Endothelial cell of umbilical vein (primary cell): ENCODE measurements at regions not wholly inside any gene's neighbourhood (a gene's known extent, or its start where the extent isn't known, plus 50 kb on each side); places are given as distances from the start of the nearest gene placed in this dataset.

Experiments
- BruUV-seq: library from RNA; stranded (reverse); fragments of 400-500 nt; replicated peaks from 2 replicates; lab custom pipeline; 2021; lab: Mats Ljungman, UMichigan
- CTCF ChIA-PET: fragments of 300-600, 350-600 bp; sonication (Branson Sonifier 250); formaldehyde crosslinking; loops from one replicate; lab custom pipeline; 2021; ENCODE audit warnings: antibody characterized with exemption, inconsistent platforms; lab: Charles Lee
- POLR2A ChIA-PET: fragments of 300-600, 350-600 bp; sonication (Branson Sonifier 250); formaldehyde crosslinking; loops from one replicate; lab custom pipeline; 2021; ENCODE audit warnings: antibody characterized with exemption, inconsistent platforms; lab: Charles Lee
- DNase-seq: peaks from one replicate; pipeline ENCODE4 v3.0.0-alpha.2; 2011; ENCODE audit warnings: low read depth, low spot score
- FAIRE-seq: peaks from 2 replicates; lab custom pipeline; 2011; peaks lifted over from hg19 to GRCh38; lab: Jason Lieb, UNC
- H2AFZ ChIP-seq: 2 replicates; pipeline ENCODE4 v1.6.0; 2012; ENCODE audit warnings: low read depth, low read length, control low read depth, inconsistent platforms
- H3K27ac ChIP-seq: 2 replicates; pipeline ENCODE4 v1.5.1; 2011; ENCODE audit warnings: low read depth, mild to moderate bottlenecking, control low read depth, low read length, moderate library complexity; ENCODE audit not compliant: insufficient read depth
- H3K27me3 ChIP-seq, 2 experiments: 2 replicates each; pipeline versions ENCODE4 v1.6.0 to v1.6.1; 2011; ENCODE audit warnings: low read length in 2 of 2, mixed read lengths in 1 of 2; ENCODE audit not compliant: control insufficient read depth in 2 of 2, insufficient read depth in 2 of 2
- H3K36me3 ChIP-seq, 2 experiments: 2 replicates in 1 of 2; 3 replicates in 1 of 2; pipeline ENCODE4 v1.5.1; 2011; ENCODE audit warnings: low read length in 2 of 2, mild to moderate bottlenecking in 1 of 2, moderate library complexity in 1 of 2; ENCODE audit not compliant: control insufficient read depth in 2 of 2, insufficient read depth in 2 of 2; ENCODE audit errors: extremely low read depth in 1 of 2
- H3K4me1 ChIP-seq: 3 replicates; pipeline ENCODE4 v1.5.1; 2011; ENCODE audit warnings: mild to moderate bottlenecking, low read length; ENCODE audit not compliant: control insufficient read depth, insufficient read depth; ENCODE audit errors: extremely low read depth
- H3K4me2 ChIP-seq: 2 replicates; pipeline ENCODE4 v1.6.1; 2011; ENCODE audit warnings: low read length, control low read depth, mixed read lengths; ENCODE audit not compliant: insufficient read depth
- H3K4me3 ChIP-seq, 3 experiments: fragments of 200-600 bp in 1 of 3; sonication (generic), shearing (Covaris generic) in 1 of 3; replicated peaks in 1 of 3; 2 replicates each; pipeline ENCODE4 v1.5.1; 2011 to 2016; ENCODE audit warnings: control low read depth in 3 of 3, low read length in 3 of 3, mild to moderate bottlenecking in 2 of 3, inconsistent platforms in 1 of 3, low read depth in 1 of 3, moderate library complexity in 1 of 3; ENCODE audit not compliant: insufficient read depth in 1 of 3
- H3K79me2 ChIP-seq: 2 replicates; pipeline ENCODE4 v1.6.0; 2012; ENCODE audit warnings: low read length, inconsistent platforms; ENCODE audit not compliant: control insufficient read depth, insufficient read depth
- H3K9ac ChIP-seq: replicated peaks from 2 replicates; pipeline ENCODE3; 2011; ENCODE audit warnings: low read length, control low read depth; ENCODE audit not compliant: insufficient read depth; ENCODE audit errors: extremely low read depth
- H3K9me1 ChIP-seq: replicated peaks from 3 replicates; pipeline ENCODE4 v1.6.0; 2011; ENCODE audit warnings: mild to moderate bottlenecking, low read length; ENCODE audit not compliant: control insufficient read depth, insufficient read depth; ENCODE audit errors: extremely low read depth
- H3K9me3 ChIP-seq: replicated peaks from 2 replicates; pipeline ENCODE4 v1.5.1; 2012; ENCODE audit warnings: low read length, inconsistent platforms; ENCODE audit not compliant: control insufficient read depth, insufficient read depth
- H4K20me1 ChIP-seq: replicated peaks from 2 replicates; pipeline ENCODE3; 2011; ENCODE audit warnings: mild to moderate bottlenecking, low read length; ENCODE audit not compliant: control insufficient read depth, insufficient read depth; ENCODE audit errors: extremely low read depth
- EZH2 ChIP-seq: IDR thresholded peaks from 2 replicates; pipeline ENCODE4 v1.6.1; 2012; ENCODE audit warnings: borderline replicate concordance, low read depth, mild to moderate bottlenecking, moderate library complexity, low read length, inconsistent platforms; ENCODE audit not compliant: severe bottlenecking
- FOS ChIP-seq: IDR thresholded peaks from 2 replicates; pipeline ENCODE4 v1.6.1; 2011; ENCODE audit warnings: mild to moderate bottlenecking, low read length, moderate library complexity, borderline replicate concordance; ENCODE audit not compliant: insufficient read depth
- GATA2 ChIP-seq: IDR thresholded peaks from 2 replicates; pipeline ENCODE4 v1.7.0; 2011; ENCODE audit warnings: low read depth, mild to moderate bottlenecking, moderate library complexity, mixed read lengths, low read length; ENCODE audit not compliant: insufficient read length, insufficient read depth
- JUN ChIP-seq: IDR thresholded peaks from 2 replicates; pipeline ENCODE4 v1.6.1; 2011; ENCODE audit warnings: borderline replicate concordance, low read depth; ENCODE audit not compliant: insufficient read length, insufficient read depth
- MYC ChIP-seq: IDR thresholded peaks from one replicate; pipeline ENCODE4 v1.6.1; 2011; ENCODE audit warnings: mild to moderate bottlenecking, low read depth, low read length
- POLR2A ChIP-seq: IDR thresholded peaks from 2 replicates; pipeline ENCODE4 v1.6.1; 2012; ENCODE audit warnings: low read depth, mild to moderate bottlenecking, control low read depth, low read length
- POLR2AphosphoS5 ChIP-seq: IDR thresholded peaks from 2 replicates; pipeline ENCODE4 v1.6.1; 2012; ENCODE audit warnings: low read depth, mild to moderate bottlenecking, control low read depth, low read length, moderate library complexity; ENCODE audit not compliant: insufficient read depth
- dilution Hi-C: fragments of 300-500 bp; cut with MboI; formaldehyde crosslinking; loops from one replicate; pipeline ENCODE4 v1.15.0; 2019; ENCODE audit warnings: low sequenced_read_pairs; ENCODE audit not compliant: extremely low pct_ligation_motif_present
- intact Hi-C: fragments of 100-400 bp; cut with micrococcal nuclease; formaldehyde crosslinking; loops from one replicate; pipeline ENCODE4 v1.10.0; 2022
- TF ChIP-seq, protein P1 (sequence below): IDR thresholded peaks from 2 replicates; pipeline ENCODE4 v1.6.1; 2011; ENCODE audit not compliant: insufficient read depth, insufficient read length
- TF ChIP-seq, protein P2 (sequence below), 2 donors: IDR thresholded peaks; 1 replicate in 1 of 2; 2 replicates in 1 of 2; pipeline ENCODE4 v1.5.1; 2011; ENCODE audit warnings: low read length in 2 of 2, mild to moderate bottlenecking in 2 of 2, moderate library complexity in 2 of 2, control low read depth in 1 of 2, inconsistent platforms in 1 of 2, low read depth in 1 of 2; ENCODE audit not compliant: insufficient read depth in 1 of 2; ENCODE audit errors: extremely low read depth in 1 of 2

DNA sequence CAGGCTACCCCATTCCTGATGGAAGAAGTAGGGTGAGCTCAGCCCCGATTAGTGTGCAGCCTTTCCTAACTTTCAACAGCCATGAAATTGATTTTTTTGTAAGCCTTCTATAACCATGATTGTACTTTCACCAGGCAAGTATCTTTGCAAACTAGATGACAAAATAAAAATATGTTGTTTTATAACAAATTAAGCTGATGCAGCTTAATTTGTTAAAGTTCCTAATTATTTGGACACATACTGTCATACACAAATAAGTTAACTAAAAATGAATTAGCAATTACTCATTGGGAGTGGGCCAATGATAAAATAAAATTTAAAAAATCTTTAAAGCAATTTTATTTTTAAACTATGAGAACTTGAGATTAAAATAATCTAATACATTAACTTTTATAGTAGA is 113.1 kb upstream of the FANCL start:
- Histone ChIP-seq H3K9me3 (no peaks in the 10 kb centered on the region), H2AFZ (no peak overlapping the region), H3K79me2 (no peaks in the 10 kb centered on the region), H3K27me3 (peaks cover 0 to 3% of the 10 kb centered on the region in 2 experiments), H3K4me1 (no peaks in the 10 kb centered on the region), H3K9me1 (no peaks in the 10 kb centered on the region), H3K4me3 (no peak overlapping the region), H3K36me3 (no peaks in the 10 kb centered on the region), H4K20me1 (no peaks in the 10 kb centered on the region), H3K4me2 (no peak overlapping the region), H3K27ac (no peak overlapping the region), H3K9ac (no peak overlapping the region)
- TF ChIP-seq FOS (no peak), EZH2 (no peak), POLR2A (no peak), POLR2AphosphoS5 (no peak), GATA2 (no peak), MYC (no peak), JUN (no peak)
- TF ChIP-seq, protein P1, sequence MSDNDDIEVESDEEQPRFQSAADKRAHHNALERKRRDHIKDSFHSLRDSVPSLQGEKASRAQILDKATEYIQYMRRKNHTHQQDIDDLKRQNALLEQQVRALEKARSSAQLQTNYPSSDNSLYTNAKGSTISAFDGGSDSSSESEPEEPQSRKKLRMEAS: no peak
- TF ChIP-seq, protein P2, sequence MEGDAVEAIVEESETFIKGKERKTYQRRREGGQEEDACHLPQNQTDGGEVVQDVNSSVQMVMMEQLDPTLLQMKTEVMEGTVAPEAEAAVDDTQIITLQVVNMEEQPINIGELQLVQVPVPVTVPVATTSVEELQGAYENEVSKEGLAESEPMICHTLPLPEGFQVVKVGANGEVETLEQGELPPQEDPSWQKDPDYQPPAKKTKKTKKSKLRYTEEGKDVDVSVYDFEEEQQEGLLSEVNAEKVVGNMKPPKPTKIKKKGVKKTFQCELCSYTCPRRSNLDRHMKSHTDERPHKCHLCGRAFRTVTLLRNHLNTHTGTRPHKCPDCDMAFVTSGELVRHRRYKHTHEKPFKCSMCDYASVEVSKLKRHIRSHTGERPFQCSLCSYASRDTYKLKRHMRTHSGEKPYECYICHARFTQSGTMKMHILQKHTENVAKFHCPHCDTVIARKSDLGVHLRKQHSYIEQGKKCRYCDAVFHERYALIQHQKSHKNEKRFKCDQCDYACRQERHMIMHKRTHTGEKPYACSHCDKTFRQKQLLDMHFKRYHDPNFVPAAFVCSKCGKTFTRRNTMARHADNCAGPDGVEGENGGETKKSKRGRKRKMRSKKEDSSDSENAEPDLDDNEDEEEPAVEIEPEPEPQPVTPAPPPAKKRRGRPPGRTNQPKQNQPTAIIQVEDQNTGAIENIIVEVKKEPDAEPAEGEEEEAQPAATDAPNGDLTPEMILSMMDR (IDR thresholded peaks at IDR 0.05; ENCODE audit: extremely low read depth in 1 of 2, insufficient read depth in 1 of 2, low read depth in 1 of 2, low read length in 2 of 2): no peak
- POLR2A ChIA-PET: no interaction called here
- dilution Hi-C loops: no loop called here
- FAIRE-seq: no peak
- DNase-seq: no peak
- CTCF ChIA-PET: no interaction called here
- intact Hi-C loops: no loop called here
- no TSS peak for BruUV-seq
